NCI-H146 (cell line): ENCODE measurements at regions not wholly inside any gene's neighbourhood (a gene's known extent, or its start where the extent isn't known, plus 50 kb on each side); places are given as distances from the start of the nearest gene placed in this dataset.

Source experiments
- DNase-seq: peaks from one replicate; lab custom pipeline; 2025; lab: John Stamatoyannopoulos, UW

DNA sequence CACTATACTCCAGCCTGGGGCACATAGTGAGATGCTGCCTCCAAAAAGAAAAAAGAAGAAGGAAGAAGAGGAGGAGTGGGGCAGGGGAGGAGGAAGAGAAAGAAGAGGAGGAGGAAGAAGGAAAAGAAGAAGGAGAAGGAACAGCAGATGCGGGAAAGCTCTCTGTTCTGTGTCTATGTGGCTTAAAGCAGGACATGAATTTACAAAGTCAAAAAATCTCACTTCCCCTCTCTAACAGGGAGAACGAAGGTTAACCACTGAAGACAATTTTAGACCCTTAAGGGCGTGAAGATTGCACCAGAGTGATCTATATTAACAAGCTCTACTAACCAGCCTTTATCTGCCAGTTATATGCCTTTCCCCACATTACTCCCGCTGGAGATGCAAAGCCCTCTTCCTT, 258.9 kb downstream of the METTL4 start:
- DNase-seq = no peak

DNA sequence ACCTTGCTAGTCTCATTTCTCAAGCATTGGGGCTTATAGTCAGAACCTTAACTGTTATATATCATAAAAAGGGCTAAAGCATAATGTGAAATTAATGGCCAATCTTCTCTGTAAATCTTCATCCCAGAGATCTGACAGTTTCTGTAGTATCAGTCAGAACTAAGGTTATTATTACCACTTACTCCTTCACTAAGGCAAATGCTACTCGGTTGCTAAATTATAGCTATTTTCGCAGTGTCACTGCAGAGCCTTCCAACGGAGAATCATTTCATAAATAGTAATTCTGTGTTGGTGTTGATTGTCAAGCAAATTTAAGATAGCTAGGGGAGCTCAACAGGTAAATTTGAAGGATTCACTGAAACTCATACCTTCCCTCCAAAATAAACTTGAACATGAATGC, 258.0 kb downstream of the METTL4 start:
- no peak for DNase-seq

DNA sequence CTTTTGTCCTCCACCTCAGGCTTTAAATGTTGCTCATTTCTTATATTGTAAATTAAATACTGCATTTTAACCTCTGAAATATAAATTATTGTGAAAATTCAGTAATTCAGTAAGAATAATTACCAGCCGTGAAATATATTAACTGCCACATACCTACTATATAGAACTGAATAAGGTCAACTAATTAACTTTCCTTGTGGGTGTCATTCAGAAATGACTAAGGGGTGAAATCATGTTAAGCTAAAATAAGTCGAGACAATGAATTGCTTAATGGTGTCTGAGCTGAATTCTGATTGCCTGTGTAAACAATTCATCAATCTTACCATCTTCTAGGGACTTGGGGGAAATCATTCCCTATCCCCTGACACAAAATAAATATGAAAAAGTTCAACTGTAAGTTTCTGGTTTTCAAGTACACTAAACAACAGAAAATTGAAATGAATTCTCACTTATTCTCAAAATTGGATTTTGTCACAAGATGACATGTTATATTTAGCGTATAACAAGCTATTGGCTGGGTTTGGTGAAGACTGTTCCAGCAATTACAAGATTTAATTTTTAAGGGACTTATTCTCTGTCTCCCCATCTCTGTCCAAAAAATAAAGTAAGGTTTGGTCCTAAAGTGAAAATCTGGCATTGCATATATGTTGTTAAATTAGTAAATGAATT, 255.1 kb downstream of the METTL4 start:
- DNase-seq = no peak

DNA sequence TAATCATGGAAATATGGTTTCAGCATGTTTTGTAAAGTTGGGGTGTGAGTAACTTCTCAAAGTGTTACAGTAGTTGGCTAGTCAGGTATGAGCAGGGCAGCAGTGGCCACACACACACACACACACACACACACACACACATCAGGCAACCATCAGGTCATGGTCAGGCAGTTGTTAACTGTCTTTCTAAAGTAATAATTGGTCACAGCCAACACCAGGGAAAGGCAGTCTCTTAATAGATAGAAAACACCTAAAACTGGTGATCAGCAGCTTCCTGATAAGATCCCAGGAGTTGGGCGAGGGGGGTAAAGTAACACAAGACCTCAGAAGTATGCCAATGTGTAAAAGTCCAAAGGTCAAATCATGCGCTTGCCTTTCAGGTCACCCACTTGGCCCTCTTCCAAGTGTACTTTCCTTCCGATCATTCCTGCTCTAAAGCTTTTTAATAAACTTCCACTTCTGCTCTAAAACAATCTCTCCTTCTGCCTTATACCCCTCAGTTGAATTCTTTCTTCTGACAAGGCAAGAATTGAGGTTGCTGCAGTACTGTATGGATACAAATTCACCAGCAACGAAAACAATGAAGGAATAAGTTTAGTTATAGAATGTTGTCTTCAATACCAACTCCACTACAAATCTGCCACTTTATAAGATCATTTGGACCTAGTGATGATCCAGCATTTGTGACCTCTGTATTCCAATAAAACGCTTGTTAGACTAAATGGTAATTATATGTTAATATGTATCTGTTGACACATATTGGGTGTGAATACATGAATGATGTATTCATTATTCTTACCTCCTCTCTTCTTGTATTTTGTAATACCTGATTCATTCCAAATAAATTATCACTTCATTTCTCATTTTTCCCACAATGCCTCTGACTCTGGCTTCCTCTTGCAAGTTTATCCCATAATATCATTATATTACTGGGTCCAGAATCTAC, 254.3 kb downstream of the METTL4 start:
- no peak for DNase-seq

DNA sequence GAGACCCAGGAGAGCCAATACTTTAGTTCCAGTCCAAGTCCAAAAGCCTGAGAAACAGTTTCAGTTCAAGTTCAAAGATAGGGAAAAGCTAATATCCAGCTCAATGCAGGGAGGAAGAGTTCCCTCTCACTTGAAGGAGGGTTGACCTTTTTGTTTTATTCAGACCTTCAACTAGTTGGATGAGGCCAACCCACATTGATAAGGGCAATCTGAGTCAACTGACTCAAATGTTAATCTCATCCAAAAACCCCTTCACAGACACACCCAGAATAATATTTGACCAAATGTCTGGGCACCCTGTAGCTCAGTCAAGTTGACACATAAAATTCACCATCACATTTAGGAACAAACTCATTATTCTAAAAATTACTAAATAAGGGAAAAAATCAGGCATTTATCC, 246.8 kb downstream of the METTL4 start:
- DNase-seq = no peak

DNA sequence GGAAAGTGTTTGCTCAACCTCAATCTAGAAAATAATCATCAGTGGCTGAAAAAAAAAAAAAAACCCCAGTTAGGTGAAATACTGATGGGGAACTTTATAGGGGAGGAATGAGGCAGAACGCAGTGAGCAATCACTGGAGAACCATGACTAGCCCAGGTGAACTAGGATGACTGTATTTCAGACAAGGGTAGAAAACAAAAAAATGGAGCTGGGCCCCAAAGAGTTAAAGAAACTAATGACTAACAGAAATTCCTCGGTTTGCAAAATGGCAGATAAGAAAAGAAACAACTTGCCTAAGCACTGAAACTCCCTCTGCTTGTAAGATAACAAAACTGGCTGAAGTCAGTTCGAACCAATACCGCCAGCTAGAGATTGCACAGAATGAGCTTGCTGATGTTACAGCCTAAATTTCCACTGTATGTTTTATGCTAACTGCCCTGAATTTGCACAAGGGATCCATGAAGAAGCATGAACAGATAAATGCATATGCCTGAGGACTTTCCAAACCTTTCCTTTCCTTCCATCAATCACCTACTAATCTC, 245.9 kb downstream of the METTL4 start:
- no peak for DNase-seq

DNA sequence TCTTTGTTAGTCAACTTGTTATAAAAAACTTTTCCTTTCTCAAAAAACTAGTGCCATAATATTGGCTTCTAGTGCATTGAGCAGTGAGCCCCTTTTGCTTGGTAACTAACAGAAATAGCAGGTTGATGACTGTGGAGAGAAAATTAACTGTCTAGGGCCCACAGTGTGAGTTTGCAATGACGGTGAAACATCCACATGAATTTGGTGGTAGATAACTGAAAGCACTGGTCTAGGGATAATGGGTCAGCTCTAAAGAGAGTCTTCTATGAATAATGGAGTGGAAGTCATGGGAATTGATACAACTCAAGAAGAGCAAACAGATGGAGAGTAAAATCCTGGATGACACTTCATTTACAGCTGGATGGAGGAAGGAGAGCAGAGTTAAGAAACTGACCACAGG, 245.4 kb downstream of the METTL4 start:
- DNase-seq = no peak

DNA sequence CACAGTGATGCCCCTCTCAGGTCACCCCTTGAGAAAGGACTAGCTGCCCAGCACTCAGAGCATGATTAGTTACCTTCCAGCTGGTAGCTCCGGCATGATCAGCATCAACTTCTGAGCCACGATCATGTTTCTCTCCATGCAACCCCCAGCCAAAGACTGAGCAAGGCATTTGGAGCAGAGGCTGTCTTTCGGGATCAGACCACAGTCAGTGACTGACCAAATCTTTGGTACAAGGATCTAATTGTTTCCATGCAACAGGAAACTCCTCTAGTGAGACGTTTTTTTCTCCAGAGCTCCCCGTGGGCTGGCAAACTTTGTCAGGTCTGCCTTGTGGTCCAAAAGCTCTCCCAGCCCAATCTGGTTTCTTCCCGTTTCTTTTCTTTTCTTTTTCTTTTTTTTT, 244.3 kb downstream of the METTL4 start:
- no peak for DNase-seq

DNA sequence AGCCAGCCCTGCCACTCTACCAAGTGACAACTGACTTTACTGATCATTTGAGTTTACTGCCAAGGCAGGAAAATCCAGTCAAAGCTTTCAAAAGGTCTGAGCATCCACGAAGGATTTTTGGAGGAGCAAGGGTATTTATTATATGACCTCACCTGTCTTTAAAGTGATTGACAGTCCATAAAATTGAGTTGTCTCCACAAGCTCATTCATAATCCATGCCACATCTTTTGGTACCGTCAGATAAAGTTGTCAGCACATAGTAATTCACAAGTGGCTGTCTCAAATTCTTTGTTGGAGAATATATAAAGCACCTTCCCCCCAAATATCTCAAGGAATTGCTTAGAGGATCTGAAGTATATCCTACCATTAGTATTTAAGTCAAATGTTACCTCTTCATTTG, 240.5 kb downstream of the METTL4 start:
- no peak for DNase-seq

DNA sequence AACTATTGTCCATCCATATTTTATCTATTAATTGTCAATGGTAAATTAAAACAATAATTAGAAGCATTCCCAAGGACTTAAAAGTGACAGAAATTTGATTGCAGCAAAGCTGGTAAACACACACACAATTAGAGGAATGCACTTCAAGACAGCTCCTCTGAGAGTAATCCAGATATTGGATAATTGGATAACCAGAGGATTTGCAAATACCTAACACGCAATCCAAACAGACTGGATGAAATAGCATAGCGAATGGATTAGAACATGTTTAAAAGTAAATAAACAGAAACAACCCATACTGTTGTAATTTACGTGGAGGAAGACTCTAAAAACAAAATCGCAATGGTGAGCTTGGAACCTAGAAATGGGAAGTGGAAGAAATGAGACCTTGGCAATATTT, 239.8 kb downstream of the METTL4 start:
- no peak for DNase-seq

DNA sequence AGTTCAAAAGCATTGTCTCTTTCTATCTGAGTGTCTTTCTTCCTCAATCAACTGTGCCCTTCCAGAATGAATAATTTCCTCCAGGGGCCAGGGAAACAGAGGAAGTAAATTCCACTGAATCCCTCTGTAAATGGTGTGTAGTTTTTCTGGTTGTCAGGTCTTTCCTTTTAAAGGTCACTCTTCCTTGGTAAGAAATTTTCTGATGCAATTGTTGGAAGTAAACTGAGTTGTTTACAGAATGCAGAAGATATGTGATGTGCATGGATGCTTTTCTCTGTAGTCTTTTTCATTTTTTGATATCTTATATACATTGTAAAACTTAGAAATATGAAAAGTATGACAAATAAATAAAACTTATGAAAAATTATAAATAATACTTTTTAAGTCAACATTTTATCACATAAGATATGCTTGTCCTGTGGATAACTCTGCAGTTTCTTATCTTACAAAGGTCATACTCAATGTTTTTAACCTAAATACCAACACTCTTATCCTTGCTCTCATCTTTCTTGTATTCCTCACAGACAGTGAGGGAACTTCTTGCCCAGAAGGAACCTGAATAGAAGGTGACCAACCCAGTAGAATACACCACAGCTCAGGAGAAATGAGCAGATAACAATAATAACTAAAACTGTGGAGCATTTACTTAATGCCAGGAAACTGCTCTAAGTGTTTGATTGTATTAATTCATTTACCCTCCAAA, 234.5 kb downstream of the METTL4 start:
- DNase-seq = no peak

DNA sequence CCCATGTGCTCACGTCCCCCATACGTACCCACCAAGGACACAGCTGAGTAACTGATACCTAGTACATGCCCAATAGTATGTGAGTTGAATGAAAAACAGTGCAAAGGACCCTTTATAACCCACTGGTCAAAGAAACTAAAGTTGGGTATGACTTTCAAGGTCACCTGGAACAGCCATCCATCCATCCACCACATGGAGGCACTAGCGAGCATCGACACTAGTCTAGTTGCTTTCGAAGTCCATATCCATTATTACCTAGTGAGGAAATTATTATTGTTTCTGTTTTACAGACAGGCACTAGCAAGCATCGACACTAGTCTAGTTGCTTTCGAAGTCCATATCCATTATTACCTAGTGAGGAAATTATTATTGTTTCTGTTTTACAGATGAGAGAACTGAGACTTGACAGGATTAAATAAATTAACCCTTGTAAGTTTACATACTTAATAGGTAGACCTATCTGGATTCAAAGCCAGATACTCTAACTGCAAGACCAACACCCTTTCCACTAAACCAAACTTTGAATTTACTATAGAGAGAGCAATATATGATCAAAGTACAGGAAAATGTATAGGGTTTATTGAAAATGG, 233.7 kb downstream of the METTL4 start:
- DNase-seq = peak; percentile 25

DNA sequence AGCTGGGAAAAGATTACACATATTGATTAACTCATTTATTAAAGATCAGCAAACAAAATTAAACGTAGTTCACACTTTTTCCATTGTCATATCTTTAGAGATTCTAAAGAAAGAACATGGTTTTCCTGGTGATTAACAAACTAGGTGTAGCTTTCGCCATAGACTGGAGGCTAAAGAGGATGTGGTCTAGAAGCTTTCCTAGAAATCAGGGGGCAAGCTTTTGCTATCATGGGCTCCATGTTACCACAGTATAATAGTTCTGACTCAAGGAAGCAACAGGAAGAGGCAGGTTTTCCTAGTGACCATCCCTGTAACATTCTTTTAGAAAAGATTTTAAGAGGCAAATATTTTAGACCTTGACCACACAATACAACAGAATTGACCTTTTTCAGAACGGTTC, 232.7 kb downstream of the METTL4 start:
- no peak for DNase-seq

DNA sequence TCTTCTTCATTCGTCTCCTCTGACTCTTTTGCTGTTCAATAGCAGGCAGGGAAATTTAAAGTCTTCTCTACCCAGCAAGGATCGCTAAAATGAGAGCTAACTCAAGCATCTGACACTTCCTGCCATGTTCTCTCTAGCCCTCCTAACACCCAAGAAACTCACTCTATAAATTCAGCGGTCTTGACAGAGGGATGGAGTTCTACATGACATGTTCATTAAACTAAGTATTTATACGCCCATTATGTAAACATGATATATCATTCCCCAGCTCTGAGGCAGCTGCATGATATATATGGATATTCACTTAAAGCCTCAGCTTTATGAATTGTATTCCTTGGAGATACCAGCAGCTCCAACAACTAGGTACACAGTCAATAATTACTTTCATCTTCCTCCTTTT, 231.0 kb downstream of the METTL4 start:
- DNase-seq = no peak

DNA sequence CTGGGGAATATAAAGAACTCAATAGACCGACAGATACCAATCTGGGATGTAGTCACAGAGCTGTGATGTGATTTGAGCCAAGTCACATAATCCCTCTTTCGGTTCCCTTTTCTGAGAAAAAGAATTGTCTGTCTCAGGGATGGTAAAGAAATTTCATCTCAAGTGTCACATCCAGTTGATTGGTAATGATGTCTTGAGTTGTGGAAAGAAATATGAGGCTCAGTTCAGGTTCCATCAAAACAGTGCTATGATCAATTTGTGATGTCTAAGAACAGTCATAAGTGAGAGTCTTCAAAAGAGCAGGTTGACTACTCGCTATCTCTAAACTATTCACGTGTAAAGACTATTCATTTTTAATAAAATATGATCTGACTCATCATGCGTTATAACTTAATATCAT, 223.3 kb downstream of the METTL4 start:
- DNase-seq = no peak

DNA sequence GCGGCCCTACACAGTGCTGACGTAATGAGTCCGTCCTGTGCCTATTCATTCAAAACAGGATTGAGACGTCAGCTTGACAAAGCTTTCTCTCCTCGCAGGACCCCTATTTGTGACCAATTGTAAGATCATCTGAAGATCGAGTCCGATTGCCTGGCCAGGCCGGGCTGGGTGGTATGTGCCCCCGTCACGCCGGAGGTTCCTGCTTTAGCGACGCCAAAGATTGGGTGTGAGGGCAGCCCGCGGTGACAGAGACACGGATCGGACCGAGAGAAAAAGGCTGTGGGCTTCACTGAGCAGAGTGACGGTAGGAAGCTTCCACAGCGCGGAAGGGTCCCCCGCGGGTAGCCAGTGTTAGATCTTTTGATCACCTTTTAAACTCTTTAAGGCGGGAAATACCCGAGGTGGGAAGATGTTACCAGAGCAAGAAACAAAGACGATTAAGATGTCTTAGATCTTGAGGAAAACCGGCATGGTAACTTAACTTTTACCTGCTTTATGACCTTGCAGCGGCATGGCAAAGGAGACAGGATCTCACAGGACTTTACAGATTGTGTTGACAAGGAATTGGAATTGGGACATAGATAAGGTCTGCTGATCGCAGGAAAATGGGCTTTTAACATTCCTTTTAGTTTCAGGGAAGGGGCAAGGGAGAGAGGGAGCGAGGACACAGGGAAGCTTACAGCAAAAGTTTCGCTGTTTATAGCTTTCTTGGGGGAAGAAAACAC, 220.0 kb downstream of the METTL4 start:
- no peak for DNase-seq

DNA sequence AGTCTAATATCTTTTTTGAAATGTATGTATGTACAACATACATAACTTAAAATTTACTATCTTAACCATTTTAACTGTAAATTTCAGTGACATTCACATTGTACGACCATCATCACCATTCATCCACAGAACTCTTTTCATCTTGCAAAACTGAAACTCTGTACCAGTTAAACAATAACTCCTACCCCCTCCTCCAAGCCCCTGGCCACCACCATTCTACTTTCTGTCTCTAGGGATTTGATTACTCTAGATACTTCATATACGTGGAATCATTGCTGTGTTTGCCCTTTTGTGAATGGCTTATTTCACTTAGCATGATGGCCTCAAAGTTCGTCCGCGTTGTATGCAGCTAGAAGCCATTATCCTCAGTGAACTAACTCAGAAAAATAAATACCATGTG, 217.0 kb downstream of the METTL4 start:
- DNase-seq = no peak

DNA sequence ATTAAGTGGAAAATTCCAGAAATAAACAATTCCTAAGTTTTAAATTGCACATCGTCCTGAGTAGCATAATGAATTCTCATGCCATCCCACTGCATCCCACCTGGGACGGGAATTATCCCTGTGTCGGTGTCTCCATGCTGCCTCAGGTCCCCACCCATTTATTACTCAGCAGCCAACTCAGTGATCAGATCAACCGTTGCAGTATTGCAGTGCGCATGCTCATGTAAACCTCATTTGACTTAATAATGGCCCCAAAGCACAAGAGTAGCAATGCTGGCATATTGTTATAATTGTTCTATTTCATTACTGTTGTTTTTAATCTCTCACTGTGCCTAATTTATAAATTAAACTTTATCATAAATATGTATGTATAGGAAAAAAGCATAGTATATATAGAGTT, 214.4 kb downstream of the METTL4 start:
- no peak for DNase-seq

DNA sequence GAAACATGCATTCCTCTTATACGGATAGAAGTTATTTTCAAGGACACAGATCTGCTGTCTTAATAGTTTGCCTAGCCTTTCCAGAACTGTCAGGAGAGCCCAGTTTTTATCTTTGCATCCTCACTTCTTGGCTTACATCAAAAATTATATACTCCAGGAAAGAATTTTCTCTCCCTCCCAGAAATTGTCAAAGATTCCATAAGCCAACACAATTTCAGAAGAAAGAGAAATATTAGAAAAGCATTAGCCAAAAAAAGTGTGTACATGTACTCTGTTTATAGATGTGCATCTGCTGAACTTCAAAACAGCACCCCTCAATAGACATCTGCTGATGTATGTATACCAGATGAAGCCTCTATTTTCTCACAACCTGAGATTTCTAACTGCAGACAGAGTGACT, 210.4 kb downstream of the METTL4 start:
- DNase-seq = no peak

DNA sequence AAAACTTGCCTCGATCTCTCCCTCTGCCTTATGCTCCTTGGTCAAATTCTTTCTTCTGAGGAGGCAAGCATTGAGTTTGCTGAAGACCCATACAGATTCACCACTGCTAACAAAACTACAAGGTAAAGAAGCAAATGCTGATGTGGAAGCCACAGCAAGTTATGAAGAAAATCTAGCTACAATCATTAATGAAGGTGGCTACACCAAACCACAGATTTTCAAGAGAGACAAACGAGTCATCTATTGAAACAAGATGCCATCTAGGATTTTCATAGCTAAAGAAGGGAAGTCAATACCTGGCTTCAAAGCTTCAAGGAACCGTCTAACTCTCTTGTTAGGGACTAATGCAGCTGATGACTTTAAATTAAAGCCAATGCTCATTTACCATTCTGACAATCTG, 203.2 kb downstream of the METTL4 start:
- DNase-seq = no peak

DNA sequence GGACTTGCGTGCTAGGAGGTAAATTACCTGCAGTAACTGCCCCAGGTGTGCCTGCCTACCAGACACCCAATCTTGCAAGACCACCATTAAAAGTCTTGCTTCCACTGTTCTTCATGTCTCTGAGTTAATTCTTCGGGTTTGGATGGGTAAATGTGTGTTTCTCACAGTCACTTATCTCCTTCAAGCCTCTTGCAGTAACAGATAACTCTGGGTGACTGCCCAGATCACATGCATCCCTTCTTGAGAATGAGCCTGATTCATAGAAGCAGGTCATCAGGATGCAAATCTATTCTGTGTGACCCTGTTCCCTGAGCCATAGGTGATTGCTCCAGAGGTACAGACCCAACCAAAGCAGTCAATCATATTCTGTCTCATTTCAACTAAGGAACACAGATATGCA, 194.6 kb downstream of the METTL4 start:
- DNase-seq = no peak

DNA sequence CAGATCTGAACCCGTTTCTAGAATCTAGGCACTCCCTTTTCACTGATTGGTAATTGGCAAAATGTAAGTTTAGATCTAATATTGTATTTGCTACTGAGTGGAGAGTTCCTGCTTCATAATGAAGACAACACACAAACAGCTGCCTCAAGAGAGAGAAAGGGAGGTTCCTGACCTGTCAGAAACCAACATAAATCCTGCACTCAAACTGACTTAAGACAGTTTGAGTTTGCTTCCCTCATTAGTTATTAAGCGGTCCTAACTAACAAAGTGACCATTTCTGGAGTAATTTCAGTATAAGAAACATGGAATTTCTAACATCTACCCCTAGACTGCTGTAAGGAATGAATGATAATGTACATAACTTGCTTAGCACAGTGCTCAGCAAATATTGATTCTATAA, 191.2 kb downstream of the METTL4 start:
- no peak for DNase-seq
